Putamen (tissue), 1 donor: ENCODE measurements at regions not wholly inside any gene's neighbourhood (a gene's known extent, or its start where the extent isn't known, plus 50 kb on each side); places are given as distances from the start of the nearest gene placed in this dataset.
"Not testable (repeated sequence)": the region's sequence is repeated elsewhere in the genome, so short reads cannot be mapped to it uniquely, and the experiment has no call there.

Experiments
- DNase-seq: peaks from one replicate; pipeline ENCODE4 v3.0.0-alpha.2; 2016; ENCODE audit warnings: low spot score

GRCh38 chr1:178607718-178608408, 95.0 kb downstream of the TEX35 start:
- no peak for DNase-seq

GRCh38 chr1:178609015-178609414, 96.1 kb downstream of the TEX35 start:
- no peak for DNase-seq

- not testable (repeated sequence) for DNase-seq
These were observed 97.9 kb downstream of the TEX35 start for GRCh38 chr1:178610690-178611410.

- no peak for DNase-seq
These were observed 99.4 kb downstream of the TEX35 start for GRCh38 chr1:178612261-178612660.

- DNase-seq: no peak
These were observed 100.5 kb downstream of the TEX35 start for GRCh38 chr1:178613271-178613945.

GRCh38 chr1:178614286-178614685, 101.4 kb downstream of the TEX35 start:
- DNase-seq: peak; percentile 17

- no peak for DNase-seq
These were observed 105.8 kb upstream of the RALGPS2 start for GRCh38 chr1:178619042-178619927.

- no peak for DNase-seq
These were observed 104.2 kb upstream of the RALGPS2 start for GRCh38 chr1:178620584-178621475.

GRCh38 chr1:178621822-178622221, 103.2 kb upstream of the RALGPS2 start:
- DNase-seq: no peak

- DNase-seq: no peak
These were observed 99.3 kb upstream of the RALGPS2 start for GRCh38 chr1:178625695-178626094.

- no peak for DNase-seq
These were observed 98.0 kb upstream of the RALGPS2 start for GRCh38 chr1:178627037-178627436.

GRCh38 chr1:178628637-178629251, 96.3 kb upstream of the RALGPS2 start:
- DNase-seq: no peak

GRCh38 chr1:178629252-178630154, 95.5 kb upstream of the RALGPS2 start:
- DNase-seq: no peak

GRCh38 chr1:178630417-178630816, 94.6 kb upstream of the RALGPS2 start:
- no peak for DNase-seq

GRCh38 chr1:178632653-178633052, 92.4 kb upstream of the RALGPS2 start:
- DNase-seq: no peak

- DNase-seq: no peak
These were observed 92.0 kb upstream of the RALGPS2 start for GRCh38 chr1:178633056-178633455.

- DNase-seq: no peak
These were observed 90.6 kb upstream of the RALGPS2 start for GRCh38 chr1:178634445-178634844.

- DNase-seq: no peak
These were observed 87.2 kb upstream of the RALGPS2 start for GRCh38 chr1:178637841-178638240.

- no peak for DNase-seq
These were observed 85.7 kb upstream of the RALGPS2 start for GRCh38 chr1:178639326-178639725.
